ENCODE measurements at regions not wholly inside any gene's neighbourhood (a gene's known extent, or its start where the extent isn't known, plus 50 kb on each side); places are given as distances from the start of the nearest gene placed in this dataset.

DNA sequence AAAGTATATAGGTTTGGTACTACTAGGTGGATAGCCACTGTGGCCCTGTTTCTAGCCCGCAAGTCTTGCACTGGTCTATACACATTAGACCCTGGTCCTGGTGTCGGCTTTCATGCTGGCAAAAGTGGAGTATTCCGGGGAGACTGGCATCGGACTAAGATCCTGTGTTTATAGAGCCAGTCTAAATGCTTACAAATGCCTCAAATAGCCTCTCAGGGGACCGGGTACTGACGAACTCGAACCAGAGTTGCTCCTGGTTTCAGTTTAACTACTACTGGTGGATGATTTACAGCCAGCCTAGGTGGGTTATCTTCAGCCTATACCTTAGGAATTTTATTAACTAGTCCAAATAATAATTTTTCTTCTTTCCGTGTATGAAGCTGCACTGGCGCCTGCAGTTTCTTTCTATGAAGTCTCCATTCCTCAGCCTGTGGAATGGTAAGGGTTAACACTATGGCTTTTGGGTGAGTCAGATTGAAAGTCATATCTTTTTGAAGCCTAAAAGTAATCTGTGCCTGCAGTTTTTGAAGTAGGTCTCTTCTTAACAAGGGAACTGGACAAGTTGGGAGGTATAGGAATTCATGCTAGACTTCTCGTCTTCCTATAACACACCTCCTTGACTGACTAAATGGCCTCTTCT is 51.3 kb downstream of the OR10H4 start:
- Histone ChIP-seq H3K9me3 (ENCODE audit: control insufficient read depth in 2 of 2, low read length in 2 of 2) (no peaks in the 10 kb centered on the region), H3K27ac (ENCODE audit: insufficient read depth, low read length, poor library complexity, severe bottlenecking) (no peak overlapping the region), H3K27me3 (ENCODE audit: control insufficient read depth, insufficient read depth, low read length) (no peaks in the 10 kb centered on the region), H3K4me1 (ENCODE audit: control insufficient read depth, insufficient read depth, low read length, poor library complexity, severe bottlenecking) (peaks cover 11% of the 10 kb centered on the region), H3K36me3 (ENCODE audit: control insufficient read depth, insufficient read depth, low read length) (no peaks in the 10 kb centered on the region), H3K4me3 (ENCODE audit: low read depth, low read length) (no peak overlapping the region)
- Mint-ChIP-seq H3K4me3 (peak overlapping the region in 1 of 4 donors; percentile 10), H3K27me3 (peaks cover 9% of the 10 kb centered on the region), H3K4me1 (peaks cover 11 to 28% (median 20%) of the 10 kb centered on the region in 4 donors), H3K27ac (peak overlapping the region in 1 of 3 donors; percentile 87), H3K36me3 (no peaks in the 10 kb centered on the region), H3K9me3 (peaks cover 0 to 3% (median 0%) of the 10 kb centered on the region in 7 donors)
- ATAC-seq (ENCODE audit: low read depth in 2 of 2) (no peak), DNase-seq (no peak)

GRCh38 chr19:16001481-16002312 is 52.9 kb downstream of the OR10H4 start:
- DNase-seq, result peak in 2 of 3 donors; percentile 34 to 85
- H3K4me1 Mint-ChIP-seq, result peaks cover 11 to 28% (median 20%) of the 10 kb centered on the region in 4 donors
- H3K27ac Mint-ChIP-seq, result peak overlapping the region; percentile 84 to 95 (median 87)

DNA sequence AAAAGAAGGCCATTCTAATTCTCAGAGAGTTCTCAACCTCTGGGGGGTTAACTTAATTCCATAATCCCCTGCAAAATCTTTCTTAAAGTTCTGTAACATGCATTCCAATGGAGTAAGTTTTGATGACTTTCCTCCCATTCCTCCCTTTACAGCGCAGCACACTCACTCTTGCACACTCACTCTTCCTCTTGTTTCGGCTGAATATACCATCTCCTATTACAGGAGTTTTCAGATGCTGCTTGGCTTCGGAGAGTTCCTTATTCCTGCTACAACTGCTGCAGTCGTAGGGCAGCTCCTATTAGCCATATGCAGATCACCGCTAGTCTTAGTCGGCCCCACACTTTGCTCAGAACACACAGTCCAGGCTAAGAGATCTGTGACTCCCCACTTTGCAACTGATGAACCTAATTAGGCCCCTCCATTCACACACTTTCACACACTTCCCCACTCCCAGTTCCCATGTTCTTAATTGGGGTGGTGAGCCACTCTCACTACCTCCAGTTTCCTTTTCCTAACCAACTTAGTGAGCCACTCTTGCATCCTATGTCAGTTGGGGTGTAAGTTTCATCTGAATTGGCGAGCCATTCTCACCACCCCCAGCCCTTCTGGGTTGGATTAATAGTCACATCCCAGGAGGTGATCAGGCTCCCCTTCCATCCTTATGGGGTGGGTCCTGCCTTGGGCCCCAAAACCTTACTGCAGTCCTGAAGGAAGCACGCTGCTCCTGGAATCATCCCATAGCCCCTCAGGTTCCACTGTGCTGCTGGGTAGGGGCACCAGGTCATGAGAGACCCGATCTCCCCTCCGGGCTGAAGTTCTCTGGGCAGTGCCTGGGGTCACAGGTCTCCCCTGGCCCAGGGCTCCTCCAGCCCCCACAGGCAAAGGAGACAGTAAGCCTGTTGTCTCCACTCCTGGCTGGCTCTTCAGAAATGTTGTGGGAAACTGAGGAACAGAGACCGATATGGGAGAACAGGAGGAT is 53.9 kb downstream of the OR10H4 start:
- H3K36me3 Mint-ChIP-seq, result no peaks in the 10 kb centered on the region
- ATAC-seq (ENCODE audit: low read depth in 2 of 2) (no peak), DNase-seq (no peak)
- no peaks in the 10 kb centered on the region for H3K9me3 Mint-ChIP-seq
- Histone ChIP-seq H3K4me1 (ENCODE audit: control insufficient read depth, insufficient read depth, low read length, poor library complexity, severe bottlenecking) (peaks cover 11% of the 10 kb centered on the region), H3K4me3 (ENCODE audit: low read depth, low read length) (peak overlapping the region; percentile 77), H3K27me3 (ENCODE audit: control insufficient read depth, insufficient read depth, low read length) (no peaks in the 10 kb centered on the region), H3K9me3 (ENCODE audit: control insufficient read depth in 2 of 2, low read length in 2 of 2) (no peaks in the 10 kb centered on the region), H3K36me3 (ENCODE audit: control insufficient read depth, insufficient read depth, low read length) (no peaks in the 10 kb centered on the region), H3K27ac (ENCODE audit: insufficient read depth, low read length, poor library complexity, severe bottlenecking) (no peak overlapping the region)
- H3K4me3 Mint-ChIP-seq, result peak overlapping the region; percentile 86 to 91 (median 88)
- H3K27ac Mint-ChIP-seq, result peak overlapping the region; percentile 83 to 87 (median 84)
- H3K27me3 Mint-ChIP-seq, result peaks cover 4% of the 10 kb centered on the region
- peaks cover 11 to 28% (median 20%) of the 10 kb centered on the region in 4 donors for H3K4me1 Mint-ChIP-seq

More at GRCh38 chr19:16001481-16002312, 52.9 kb downstream of the OR10H4 start:
- peak; percentile 76 to 83 for ATAC-seq (ENCODE audit: low read depth in 2 of 2)
- Mint-ChIP-seq H3K27me3 (peaks cover 8% of the 10 kb centered on the region), H3K36me3 (no peaks in the 10 kb centered on the region), H3K4me3 (peak overlapping the region; percentile 86 to 91 (median 88)), H3K9me3 (no peaks in the 10 kb centered on the region)
- Histone ChIP-seq H3K4me1 (ENCODE audit: control insufficient read depth, insufficient read depth, low read length, poor library complexity, severe bottlenecking) (peaks cover 11% of the 10 kb centered on the region), H3K4me3 (ENCODE audit: low read depth, low read length) (peak overlapping the region; percentile 77), H3K9me3 (ENCODE audit: control insufficient read depth in 2 of 2, low read length in 2 of 2) (no peaks in the 10 kb centered on the region), H3K36me3 (ENCODE audit: control insufficient read depth, insufficient read depth, low read length) (no peaks in the 10 kb centered on the region), H3K27ac (ENCODE audit: insufficient read depth, low read length, poor library complexity, severe bottlenecking) (no peak overlapping the region), H3K27me3 (ENCODE audit: control insufficient read depth, insufficient read depth, low read length) (no peaks in the 10 kb centered on the region)

DNA sequence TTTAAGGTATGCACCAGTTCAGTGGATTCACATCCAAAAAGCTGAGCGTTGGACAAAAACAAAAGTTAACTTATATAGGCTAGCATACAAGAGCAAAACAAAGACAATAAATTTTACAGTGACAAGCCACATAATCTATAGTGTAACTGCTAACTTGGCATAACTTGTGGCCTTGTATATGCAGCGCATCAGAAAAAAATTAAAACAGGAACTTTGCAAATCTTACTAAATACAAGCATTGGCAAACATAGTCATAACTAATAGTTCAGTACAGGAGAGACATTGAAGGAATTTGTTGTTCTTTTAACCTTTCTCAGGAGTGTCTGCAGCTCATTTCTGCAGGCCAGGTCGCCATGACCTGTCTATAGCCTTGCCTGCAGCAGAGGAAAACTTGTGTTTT is 54.6 kb downstream of the OR10H4 start:
- Mint-ChIP-seq H3K36me3 (no peaks in the 10 kb centered on the region), H3K4me3 (no peak overlapping the region), H3K27ac (peak overlapping the region in 2 of 3 donors; percentile 23 to 87), H3K27me3 (peaks cover 4% of the 10 kb centered on the region), H3K9me3 (no peaks in the 10 kb centered on the region), H3K4me1 (peaks cover 11 to 28% (median 20%) of the 10 kb centered on the region in 4 donors)
- H3K4me3 ChIP-seq (ENCODE audit: low read depth, low read length), result no peak overlapping the region
- no peaks in the 10 kb centered on the region for H3K27me3 ChIP-seq (ENCODE audit: control insufficient read depth, insufficient read depth, low read length)
- no peak for ATAC-seq (ENCODE audit: low read depth in 2 of 2)
- H3K4me1 ChIP-seq (ENCODE audit: control insufficient read depth, insufficient read depth, low read length, poor library complexity, severe bottlenecking), result peaks cover 11% of the 10 kb centered on the region
- DNase-seq, result no peak
- no peaks in the 10 kb centered on the region for H3K36me3 ChIP-seq (ENCODE audit: control insufficient read depth, insufficient read depth, low read length)
- no peak overlapping the region for H3K27ac ChIP-seq (ENCODE audit: insufficient read depth, low read length, poor library complexity, severe bottlenecking)
- no peaks in the 10 kb centered on the region for H3K9me3 ChIP-seq (ENCODE audit: control insufficient read depth in 2 of 2, low read length in 2 of 2)

DNA sequence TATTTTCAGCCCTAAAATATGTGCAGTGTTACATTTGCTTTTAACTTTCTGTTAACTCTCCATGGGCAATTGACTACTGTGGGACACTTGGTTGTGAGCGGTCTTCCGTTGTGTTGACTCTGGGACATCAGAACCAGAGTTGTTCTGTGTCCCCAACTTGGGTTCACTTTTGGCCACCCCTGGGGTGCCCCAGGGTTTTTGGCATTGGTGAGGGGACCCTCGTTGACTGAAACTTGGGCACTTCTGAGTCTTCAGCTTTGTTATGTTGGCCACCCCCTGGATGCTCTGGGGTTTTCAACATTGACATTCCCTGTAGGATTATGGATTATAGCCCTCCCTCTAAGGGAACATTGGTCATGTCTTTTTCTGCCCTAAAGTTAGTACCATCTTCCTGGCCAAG is 57.1 kb downstream of the OR10H4 start:
- H3K9me3 ChIP-seq (ENCODE audit: control insufficient read depth in 2 of 2, low read length in 2 of 2), result no peaks in the 10 kb centered on the region
- Mint-ChIP-seq H3K9me3 (no peaks in the 10 kb centered on the region), H3K36me3 (no peaks in the 10 kb centered on the region), H3K27ac (no peak overlapping the region), H3K4me3 (no peak overlapping the region), H3K4me1 (peaks cover 9 to 21% (median 14%) of the 10 kb centered on the region in 4 donors), H3K27me3 (peaks cover 4% of the 10 kb centered on the region)
- peaks cover 11% of the 10 kb centered on the region for H3K4me1 ChIP-seq (ENCODE audit: control insufficient read depth, insufficient read depth, low read length, poor library complexity, severe bottlenecking)
- no peaks in the 10 kb centered on the region for H3K27me3 ChIP-seq (ENCODE audit: control insufficient read depth, insufficient read depth, low read length)
- no peak overlapping the region for H3K4me3 ChIP-seq (ENCODE audit: low read depth, low read length)
- no peak for ATAC-seq (ENCODE audit: low read depth in 2 of 2)
- no peak overlapping the region for H3K27ac ChIP-seq (ENCODE audit: insufficient read depth, low read length, poor library complexity, severe bottlenecking)
- no peak for DNase-seq
- H3K36me3 ChIP-seq (ENCODE audit: control insufficient read depth, insufficient read depth, low read length), result no peaks in the 10 kb centered on the region

DNA sequence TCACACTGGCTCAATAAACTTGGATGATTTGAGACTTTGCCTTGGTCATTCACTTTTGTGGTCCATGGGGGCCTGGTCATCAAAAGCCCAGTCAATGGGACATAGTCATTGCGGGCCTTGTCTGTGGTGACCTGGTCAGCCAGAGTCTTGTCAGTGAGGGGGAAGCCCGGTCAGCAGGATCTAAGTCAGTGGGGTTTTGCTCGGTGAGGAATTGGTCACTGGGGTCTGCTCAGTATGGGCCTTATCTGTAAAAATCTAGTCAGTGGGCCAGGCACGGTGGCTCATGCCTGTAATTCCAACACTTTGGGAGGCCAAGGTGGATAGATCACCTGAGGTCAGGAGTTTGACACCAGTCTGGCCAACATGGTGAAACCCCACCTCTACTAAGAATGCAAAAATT is 63.7 kb upstream of the TPM4 start:
- no peaks in the 10 kb centered on the region for H3K27me3 Mint-ChIP-seq
- Histone ChIP-seq H3K27ac (ENCODE audit: insufficient read depth, low read length, poor library complexity, severe bottlenecking) (no peak overlapping the region), H3K4me1 (ENCODE audit: control insufficient read depth, insufficient read depth, low read length, poor library complexity, severe bottlenecking) (no peaks in the 10 kb centered on the region), H3K36me3 (ENCODE audit: control insufficient read depth, insufficient read depth, low read length) (no peaks in the 10 kb centered on the region), H3K27me3 (ENCODE audit: control insufficient read depth, insufficient read depth, low read length) (no peaks in the 10 kb centered on the region), H3K9me3 (ENCODE audit: control insufficient read depth in 2 of 2, low read length in 2 of 2) (no peaks in the 10 kb centered on the region), H3K4me3 (ENCODE audit: low read depth, low read length) (no peak overlapping the region)
- H3K4me3 Mint-ChIP-seq, result no peak overlapping the region
- ATAC-seq (ENCODE audit: low read depth in 2 of 2), result no peak
- no peak overlapping the region for H3K27ac Mint-ChIP-seq
- no peaks in the 10 kb centered on the region for H3K36me3 Mint-ChIP-seq
- H3K4me1 Mint-ChIP-seq, result peaks cover 0 to 2% (median 0%) of the 10 kb centered on the region in 4 donors
- no peak for DNase-seq
- H3K9me3 Mint-ChIP-seq, result peaks cover 0 to 4% (median 0%) of the 10 kb centered on the region in 7 donors

DNA sequence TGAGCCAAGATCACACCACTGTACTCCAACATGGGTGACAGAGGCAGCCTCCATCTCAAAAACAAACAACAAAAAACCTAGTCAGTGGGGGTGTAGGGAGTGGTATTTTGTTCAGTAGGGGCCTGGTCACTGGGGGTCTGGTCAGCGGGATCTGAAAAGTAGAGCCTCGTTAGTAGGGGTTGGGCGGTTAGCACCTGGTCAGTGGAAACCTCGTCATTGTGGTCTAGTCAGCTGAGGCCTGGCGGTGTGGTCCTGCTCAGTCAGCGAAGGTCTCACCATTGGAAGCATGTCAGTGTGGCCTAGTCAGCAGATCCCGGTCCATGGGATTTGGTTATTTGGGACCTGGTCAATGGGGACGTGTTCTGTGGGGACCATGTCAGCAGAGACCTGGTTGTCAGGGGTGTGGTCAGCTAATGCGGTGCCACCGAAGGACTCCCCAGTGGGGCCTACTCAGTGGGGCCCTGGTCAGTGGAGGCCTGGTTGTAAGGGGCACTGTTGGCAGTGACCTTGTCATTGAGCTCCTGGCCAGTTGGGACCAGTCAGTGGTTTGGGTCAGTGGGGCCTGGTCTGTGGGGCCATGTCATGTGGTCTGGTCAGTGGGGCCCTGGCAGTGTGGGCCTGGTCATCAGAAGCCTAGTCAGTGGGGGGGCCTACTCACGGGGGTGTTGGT is 63.0 kb upstream of the TPM4 start:
- no peaks in the 10 kb centered on the region for H3K27me3 Mint-ChIP-seq
- H3K27ac Mint-ChIP-seq, result no peak overlapping the region
- Histone ChIP-seq H3K27ac (ENCODE audit: insufficient read depth, low read length, poor library complexity, severe bottlenecking) (no peak overlapping the region), H3K36me3 (ENCODE audit: control insufficient read depth, insufficient read depth, low read length) (no peaks in the 10 kb centered on the region), H3K4me1 (ENCODE audit: control insufficient read depth, insufficient read depth, low read length, poor library complexity, severe bottlenecking) (no peaks in the 10 kb centered on the region), H3K4me3 (ENCODE audit: low read depth, low read length) (no peak overlapping the region), H3K9me3 (ENCODE audit: control insufficient read depth in 2 of 2, low read length in 2 of 2) (no peaks in the 10 kb centered on the region), H3K27me3 (ENCODE audit: control insufficient read depth, insufficient read depth, low read length) (no peaks in the 10 kb centered on the region)
- H3K4me1 Mint-ChIP-seq, result peaks cover 0 to 2% (median 0%) of the 10 kb centered on the region in 4 donors
- H3K4me3 Mint-ChIP-seq, result no peak overlapping the region
- H3K9me3 Mint-ChIP-seq, result peaks cover 0 to 4% (median 0%) of the 10 kb centered on the region in 7 donors
- H3K36me3 Mint-ChIP-seq, result no peaks in the 10 kb centered on the region
- no peak for ATAC-seq (ENCODE audit: low read depth in 2 of 2)
- DNase-seq, result no peak

Measured in CD4-positive, CD25-positive, alpha-beta regulatory T cell (primary cell).